ENCODE measurements at regions not wholly inside any gene's neighbourhood (a gene's known extent, or its start where the extent isn't known, plus 50 kb on each side); places are given as distances from the start of the nearest gene placed in this dataset.

DNA sequence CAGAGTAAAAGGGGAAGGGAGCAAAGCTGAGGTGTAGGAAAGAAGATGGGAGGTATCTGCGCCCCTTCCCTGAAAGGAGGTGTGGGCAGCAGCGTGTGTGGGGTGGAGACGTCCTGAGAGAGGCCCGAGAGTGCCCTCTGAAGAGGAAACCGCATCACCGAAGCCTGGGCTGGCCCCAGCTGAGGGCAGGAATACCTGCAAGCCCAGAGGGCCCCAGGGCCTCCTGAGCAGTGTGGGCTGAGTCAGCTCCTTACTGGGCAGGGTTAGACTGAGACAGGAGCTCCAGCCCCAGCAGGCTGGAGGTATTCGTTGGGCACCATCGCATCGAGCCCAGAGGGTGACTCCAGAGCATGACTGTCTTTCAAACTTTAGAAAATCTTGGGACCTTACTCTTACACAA is 534.0 kb upstream of the B3GAT1 start:
- Histone ChIP-seq H3K27ac (ENCODE audit: low read depth, low read length) (no peak overlapping the region), H3K4me2 (ENCODE audit: insufficient read depth in 1 of 2, low read depth in 2 of 2, low read length in 2 of 2) (no peak overlapping the region), H2BK15ac (ENCODE audit: low read length) (no peak overlapping the region), H3K79me2 (ENCODE audit: control insufficient read depth in 1 of 2, insufficient read depth in 2 of 2, low read length in 2 of 2) (no peaks in the 10 kb centered on the region), H3K27me3 (replicated peaks in 1 of 4; ENCODE audit: control insufficient read depth in 3 of 4, extremely low read depth in 1 of 4, insufficient read depth in 3 of 4, low read length in 3 of 4) (no peaks in the 10 kb centered on the region), H3K79me1 (ENCODE audit: low read depth, low read length) (no peaks in the 10 kb centered on the region), H3K36me3 (ENCODE audit: control insufficient read depth in 2 of 4, insufficient read depth in 4 of 4, low read length in 3 of 4) (no peaks in the 10 kb centered on the region), H3K14ac (ENCODE audit: insufficient read length) (no peak overlapping the region), H2BK20ac (ENCODE audit: low read length) (no peak overlapping the region), H2AFZ (ENCODE audit: low read length) (no peak overlapping the region; the same call in 1 of the 2 replicates), H3K4me1 (replicated peaks in 1 of 4; ENCODE audit: control insufficient read depth in 3 of 4, insufficient read depth in 4 of 4, low read length in 3 of 4) (peaks cover 2 to 10% (median 7%) of the 10 kb centered on the region in 4 experiments), H2BK5ac (ENCODE audit: low read depth, low read length) (no peak overlapping the region), H3K23ac (ENCODE audit: insufficient read length) (no peak overlapping the region), H2BK12ac (ENCODE audit: low read depth, low read length) (no peak overlapping the region), H3K4ac (replicated peaks; ENCODE audit: insufficient read length, low read depth, low read length) (peak overlapping the region; percentile 32), H3K56ac (replicated peaks; ENCODE audit: insufficient read length, low read depth, low read length) (no peak overlapping the region), H4K91ac (replicated peaks; ENCODE audit: insufficient read length, low read length) (no peak overlapping the region), H2AK5ac (ENCODE audit: low read depth, low read length) (no peak overlapping the region), H4K20me1 (replicated peaks in 1 of 2; ENCODE audit: control insufficient read depth in 1 of 2, insufficient read depth in 2 of 2, low read length in 2 of 2) (no peaks in the 10 kb centered on the region), H3K4me3 (ENCODE audit: extremely low read depth in 1 of 4, insufficient read depth in 2 of 4, low read depth in 3 of 4, low read length in 4 of 4) (no peak overlapping the region), H4K5ac (ENCODE audit: insufficient read length, low read depth, low read length) (no peak overlapping the region), H3K9me3 (ENCODE audit: insufficient read depth in 2 of 2, low read depth in 1 of 2, low read length in 1 of 2) (no peaks in the 10 kb centered on the region), H4K8ac (ENCODE audit: extremely low read depth, insufficient read depth, low read length) (no peak overlapping the region), H2BK120ac (replicated peaks; ENCODE audit: low read depth, low read length) (no peak overlapping the region), H3K9ac (replicated peaks in 1 of 4; ENCODE audit: extremely low read depth in 1 of 4, low read depth in 3 of 4, low read length in 3 of 4) (no peak overlapping the region), H3K23me2 (ENCODE audit: low read depth, low read length) (no peaks in the 10 kb centered on the region), H3K18ac (ENCODE audit: extremely low read depth, low read length) (no peak overlapping the region; the same call in 1 of the 2 replicates)
- DNase-seq (ENCODE audit: low read depth in 1 of 2, low spot score in 2 of 2) = no peak
- TF ChIP-seq KDM4A (IDR thresholded peaks at IDR 0.05; ENCODE audit: low read depth, low read length, severe bottlenecking) (no peak), PHF8 (conservative IDR thresholded peaks at IDR 0.05; ENCODE audit: low read depth, low read length) (no peak), RAD21 (IDR thresholded peaks at IDR 0.05 in 1 of 2, conservative IDR thresholded peaks at IDR 0.05 in 1 of 2; ENCODE audit: low read depth in 2 of 2, low read length in 2 of 2) (no peak; a peak in 1 of 4 replicates)
- TF ChIP-seq, protein P1, sequence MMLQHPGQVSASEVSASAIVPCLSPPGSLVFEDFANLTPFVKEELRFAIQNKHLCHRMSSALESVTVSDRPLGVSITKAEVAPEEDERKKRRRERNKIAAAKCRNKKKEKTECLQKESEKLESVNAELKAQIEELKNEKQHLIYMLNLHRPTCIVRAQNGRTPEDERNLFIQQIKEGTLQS (IDR thresholded peaks at IDR 0.05; ENCODE audit: insufficient read depth, low read depth, low read length) = no peak
- CTCF ChIA-PET (ENCODE audit: partially characterized antibody) = interaction anchor here (0.6 to 3.3 kb wide), 4 partner anchors 9 to 130 kb away, joined by 3 to 11 read pairs (median 4); no protein-coding TSS in a partner anchor
- 80% methylated on average over 9 of the region's 9 CpGs; no CpG with 5 or more reads in 1 of the 2 experiments for WGBS, 2 experiments (ENCODE audit: extremely low coverage in 1 of 2, insufficient coverage in 1 of 2, insufficient read length in 1 of 2, insufficient replicate concordance in 2 of 2, low coverage in 1 of 2, low lambda C conversion rate in 2 of 2, missing lambda C conversion rate in 1 of 2)
- POLR2A ChIA-PET (ENCODE audit: partially characterized antibody) = no interaction called here
- no peak for FAIRE-seq
